Psoas muscle (tissue), 7 donors: ENCODE measurements at regions not wholly inside any gene's neighbourhood (a gene's known extent, or its start where the extent isn't known, plus 50 kb on each side); places are given as distances from the start of the nearest gene placed in this dataset.

Experiments
- ATAC-seq, 4 donors: fragments of 200-7000 bp; cut with Tn5 transposase; one replicate each; pipeline ENCODE4 v1.9.1; 2020; ENCODE audit warnings: moderate library complexity in 3 of 4, mild to moderate bottlenecking in 2 of 4
- DNase-seq, 2 donors: peaks; one replicate each; pipeline ENCODE4 v3.0.0-alpha.2; 2020
- H3K27ac ChIP-seq: fragments of 200-600 bp; one replicate; pipeline ENCODE4 v1.8.0; 2022
- H3K27me3 ChIP-seq, 3 donors: fragments of 200-600 bp in 1 of 3; one replicate each; pipeline versions ENCODE4 v1.6.1 to v1.8.0; 2013 to 2022; ENCODE audit warnings: low read length in 2 of 3, mild to moderate bottlenecking in 2 of 3, moderate library complexity in 1 of 3; ENCODE audit not compliant: insufficient read depth in 3 of 3
- H3K36me3 ChIP-seq, 2 donors: fragments of 200-600 bp in 1 of 2; one replicate each; pipeline versions ENCODE4 v1.6.1 to v1.8.0; 2013 to 2022; ENCODE audit warnings: low read depth in 1 of 2, mild to moderate bottlenecking in 1 of 2, moderate library complexity in 1 of 2; ENCODE audit not compliant: insufficient read depth in 1 of 2
- H3K4me1 ChIP-seq: fragments of 200-600 bp; one replicate; pipeline ENCODE4 v1.8.0; 2022
- H3K4me3 ChIP-seq: fragments of 200-600 bp; one replicate; pipeline ENCODE4 v1.8.0; 2022; ENCODE audit warnings: mild to moderate bottlenecking
- H3K9me3 ChIP-seq: fragments of 200-600 bp; one replicate; pipeline ENCODE4 v1.8.0; 2022
- CTCF ChIP-seq: fragments of 200-600 bp; IDR thresholded peaks from one replicate; pipeline ENCODE4 v1.8.0; 2022; ENCODE audit warnings: antibody characterized with exemption
- WGBS, 3 donors: extraction: QIAGEN DNeasy Blood & Tissue Kit; methylation state at CpG; one replicate each; pipeline versions ENCODE4 v1.1.6 to v1.1.7; 2013; 5-methylcytosine and 5-hydroxymethylcytosine counted together
- intact Hi-C, 2 donors: fragments of 100-400 bp; cut with DNase I; formaldehyde crosslinking; loops; one replicate each; pipeline versions ENCODE4 v1.11.0 to v1.14.2; 2022
- donor health status: healthy with polysubstance abuse.
- donor health status: DM: no; HTN: no; CAD: no; lungs with moderate emphysema.
- donor health status: Bipolar disorder and iron deficiency.
- donor health status: healthy.
- donor health status: DM: yes; HTN: yes; CAD: no.
- donor health status: DM: no; HTN: no; CAD: no.
- donor health status: DM: yes; HTN: yes; CAD: no.

GRCh38 chr15:86010398-86010797, 69.3 kb upstream of the AGBL1 start:
- intact Hi-C loops = no loop called here

GRCh38 chr15:86010891-86011290, 68.8 kb upstream of the AGBL1 start:
- ATAC-seq = no peak
- H3K36me3 ChIP-seq = no peaks in the 10 kb centered on the region
- H3K27me3 ChIP-seq = no peaks in the 10 kb centered on the region
- no peak overlapping the region for H3K4me3 ChIP-seq
- no peaks in the 10 kb centered on the region for H3K4me1 ChIP-seq
- intact Hi-C loops = no loop called here
- 68 to 79% (median 74%) methylated on average over 5 of the region's 5 CpGs for WGBS, 3 donors
- H3K27ac ChIP-seq = no peak overlapping the region
- TF ChIP-seq CTCF = no peak
- DNase-seq = no peak
- H3K9me3 ChIP-seq = no peaks in the 10 kb centered on the region

More at GRCh38 chr15:86010398-86010797, 69.3 kb upstream of the AGBL1 start:
- no peak for TF ChIP-seq CTCF
- H3K4me1 ChIP-seq = no peaks in the 10 kb centered on the region
- H3K27ac ChIP-seq = no peak overlapping the region
- no peaks in the 10 kb centered on the region for H3K9me3 ChIP-seq
- no peak overlapping the region for H3K4me3 ChIP-seq
- ATAC-seq = no peak
- 91 to 95% (median 92%) methylated on average over 9 of the region's 9 CpGs for WGBS, 3 donors
- H3K36me3 ChIP-seq = no peaks in the 10 kb centered on the region
- no peaks in the 10 kb centered on the region for H3K27me3 ChIP-seq
- DNase-seq = no peak

- intact Hi-C loops = no loop called here
- no peaks in the 10 kb centered on the region for H3K9me3 ChIP-seq
- H3K27me3 ChIP-seq = no peaks in the 10 kb centered on the region
- ATAC-seq (no peak), DNase-seq (no peak)
- TF ChIP-seq CTCF = no peak
- no peaks in the 10 kb centered on the region for H3K4me1 ChIP-seq
- no peaks in the 10 kb centered on the region for H3K36me3 ChIP-seq
- no peak overlapping the region for H3K4me3 ChIP-seq
- WGBS, 3 donors = 27 to 46% (median 39%) methylated on average over 3 of the region's 3 CpGs
- H3K27ac ChIP-seq = no peak overlapping the region
These were observed 65.7 kb upstream of the AGBL1 start for GRCh38 chr15:86014016-86014415.

GRCh38 chr15:86016750-86017149, 62.9 kb upstream of the AGBL1 start:
- Histone ChIP-seq H3K9me3 (no peaks in the 10 kb centered on the region), H3K36me3 (no peaks in the 10 kb centered on the region), H3K4me1 (no peaks in the 10 kb centered on the region), H3K4me3 (no peak overlapping the region), H3K27me3 (no peaks in the 10 kb centered on the region), H3K27ac (no peak overlapping the region)
- intact Hi-C loops = no loop called here
- ATAC-seq = peak in 2 of 4 donors; percentile 47 to 52
- WGBS, 3 donors = 74 to 83% (median 81%) methylated on average over 3 of the region's 3 CpGs
- TF ChIP-seq CTCF = no peak
- DNase-seq = no peak

GRCh38 chr15:86018679-86019078, 61.0 kb upstream of the AGBL1 start:
- Histone ChIP-seq H3K36me3 (no peaks in the 10 kb centered on the region), H3K27me3 (no peaks in the 10 kb centered on the region), H3K4me3 (no peak overlapping the region), H3K27ac (no peak overlapping the region), H3K9me3 (no peaks in the 10 kb centered on the region), H3K4me1 (no peaks in the 10 kb centered on the region)
- intact Hi-C loops = no loop called here
- 52 to 67% (median 63%) methylated on average over 5 of the region's 5 CpGs for WGBS, 3 donors
- no peak for TF ChIP-seq CTCF
- DNase-seq (no peak), ATAC-seq (no peak)
